ENCODE measurements at regions not wholly inside any gene's neighbourhood (a gene's known extent, or its start where the extent isn't known, plus 50 kb on each side); places are given as distances from the start of the nearest gene placed in this dataset.

GRCh38 chr4:83171436-83172039 lies 57.0 kb upstream of the PLAC8 start:
- DNase-seq, result no peak

DNA sequence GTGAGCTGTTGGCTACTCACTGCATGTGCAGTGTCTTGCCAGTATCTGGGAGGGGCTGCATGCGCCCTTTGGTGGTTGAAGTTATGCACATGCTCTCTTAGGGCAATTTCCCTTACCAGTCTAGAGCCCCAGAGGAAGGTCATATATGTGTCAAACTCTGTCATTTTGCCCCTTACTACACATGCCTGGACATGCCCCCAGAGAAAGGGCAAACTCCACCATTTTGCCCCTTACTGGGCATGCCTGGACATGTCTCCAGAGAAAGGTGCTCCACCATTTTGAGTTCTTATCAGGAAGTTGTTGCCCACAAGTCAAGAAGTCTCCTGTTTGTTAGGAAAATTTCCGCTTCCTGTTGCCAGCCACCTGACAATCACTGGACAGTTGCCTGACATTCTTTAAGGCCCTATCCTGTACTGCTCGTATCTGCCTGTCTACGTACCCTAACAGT lies 56.4 kb upstream of the PLAC8 start:
- no peak for DNase-seq
